ENCODE measurements at regions not wholly inside any gene's neighbourhood (a gene's known extent, or its start where the extent isn't known, plus 50 kb on each side); places are given as distances from the start of the nearest gene placed in this dataset.

- Histone ChIP-seq H3K9me3 (replicated peaks; ENCODE audit: low read length) (no peaks in the 10 kb centered on the region), H3K4me3 (ENCODE audit: low read length) (no peak overlapping the region), H3K4me1 (ENCODE audit: control insufficient read depth, insufficient read depth, low read length) (no peaks in the 10 kb centered on the region), H3K36me3 (ENCODE audit: insufficient read depth, low read length) (no peaks in the 10 kb centered on the region), H3K27me3 (ENCODE audit: control insufficient read depth, insufficient read depth, low read length) (peaks cover 19% of the 10 kb centered on the region), H3K9ac (ENCODE audit: low read depth, low read length) (no peak overlapping the region), H3K4me2 (ENCODE audit: low read length) (no peak overlapping the region)
Measured at GRCh38 chr10:50982989-50983388, 91.3 kb upstream of the PRKG1 start.

DNA sequence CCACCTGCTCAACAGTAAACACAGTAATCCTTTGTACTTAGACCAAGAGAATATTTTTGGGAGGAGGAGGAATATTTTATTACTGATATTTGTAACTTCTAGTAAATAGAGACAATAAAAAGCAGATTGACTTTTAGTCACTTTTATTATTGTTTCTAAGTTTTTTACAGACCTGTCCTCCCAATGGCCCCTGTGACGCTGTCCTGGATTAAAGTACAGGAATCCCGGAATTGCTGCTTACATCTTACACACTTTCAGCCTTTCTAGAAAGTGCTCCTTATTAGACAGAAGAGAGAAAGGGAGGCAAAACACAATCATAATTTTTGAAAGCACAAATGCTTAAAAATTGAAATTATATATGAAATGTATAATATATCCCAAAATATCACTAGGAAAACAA, 86.4 kb upstream of the PRKG1 start:
- no peak overlapping the region for H3K4me3 ChIP-seq (ENCODE audit: low read length)
- H3K36me3 ChIP-seq (ENCODE audit: insufficient read depth, low read length), result no peaks in the 10 kb centered on the region
- H3K9me3 ChIP-seq (replicated peaks; ENCODE audit: low read length), result no peaks in the 10 kb centered on the region
- no peak overlapping the region for H3K9ac ChIP-seq (ENCODE audit: low read depth, low read length)
- H3K4me1 ChIP-seq (ENCODE audit: control insufficient read depth, insufficient read depth, low read length), result peaks cover 14% of the 10 kb centered on the region
- H3K27me3 ChIP-seq (ENCODE audit: control insufficient read depth, insufficient read depth, low read length), result peaks cover 45% of the 10 kb centered on the region
- H3K4me2 ChIP-seq (ENCODE audit: low read length), result no peak overlapping the region

GRCh38 chr10:50988792-50989191, 85.5 kb upstream of the PRKG1 start:
- Histone ChIP-seq H3K4me3 (ENCODE audit: low read length) (no peak overlapping the region), H3K9me3 (replicated peaks; ENCODE audit: low read length) (no peaks in the 10 kb centered on the region), H3K4me1 (ENCODE audit: control insufficient read depth, insufficient read depth, low read length) (peaks cover 22% of the 10 kb centered on the region), H3K9ac (ENCODE audit: low read depth, low read length) (no peak overlapping the region), H3K36me3 (ENCODE audit: insufficient read depth, low read length) (no peaks in the 10 kb centered on the region), H3K4me2 (ENCODE audit: low read length) (peak overlapping the region; percentile 11), H3K27me3 (ENCODE audit: control insufficient read depth, insufficient read depth, low read length) (peaks cover 41% of the 10 kb centered on the region)

- peak overlapping the region; percentile 76 for H3K4me3 ChIP-seq (ENCODE audit: low read length)
- no peaks in the 10 kb centered on the region for H3K36me3 ChIP-seq (ENCODE audit: insufficient read depth, low read length)
- peak overlapping the region; percentile 59 for H3K9ac ChIP-seq (ENCODE audit: low read depth, low read length)
- no peaks in the 10 kb centered on the region for H3K9me3 ChIP-seq (replicated peaks; ENCODE audit: low read length)
- H3K4me1 ChIP-seq (ENCODE audit: control insufficient read depth, insufficient read depth, low read length), result peaks cover 25% of the 10 kb centered on the region
- peaks cover 38% of the 10 kb centered on the region for H3K27me3 ChIP-seq (ENCODE audit: control insufficient read depth, insufficient read depth, low read length)
- H3K4me2 ChIP-seq (ENCODE audit: low read length), result peak overlapping the region; percentile 95
Measured at GRCh38 chr10:50990568-50991455, 83.5 kb upstream of the PRKG1 start.

GRCh38 chr10:50991456-50992355, 82.6 kb upstream of the PRKG1 start:
- Histone ChIP-seq H3K4me2 (ENCODE audit: low read length) (peak overlapping the region; percentile 95), H3K4me1 (ENCODE audit: control insufficient read depth, insufficient read depth, low read length) (peaks cover 25% of the 10 kb centered on the region), H3K9ac (ENCODE audit: low read depth, low read length) (peak overlapping the region; percentile 59), H3K36me3 (ENCODE audit: insufficient read depth, low read length) (no peaks in the 10 kb centered on the region), H3K9me3 (replicated peaks; ENCODE audit: low read length) (no peaks in the 10 kb centered on the region), H3K27me3 (ENCODE audit: control insufficient read depth, insufficient read depth, low read length) (peaks cover 43% of the 10 kb centered on the region), H3K4me3 (ENCODE audit: low read length) (peak overlapping the region; percentile 76)

DNA sequence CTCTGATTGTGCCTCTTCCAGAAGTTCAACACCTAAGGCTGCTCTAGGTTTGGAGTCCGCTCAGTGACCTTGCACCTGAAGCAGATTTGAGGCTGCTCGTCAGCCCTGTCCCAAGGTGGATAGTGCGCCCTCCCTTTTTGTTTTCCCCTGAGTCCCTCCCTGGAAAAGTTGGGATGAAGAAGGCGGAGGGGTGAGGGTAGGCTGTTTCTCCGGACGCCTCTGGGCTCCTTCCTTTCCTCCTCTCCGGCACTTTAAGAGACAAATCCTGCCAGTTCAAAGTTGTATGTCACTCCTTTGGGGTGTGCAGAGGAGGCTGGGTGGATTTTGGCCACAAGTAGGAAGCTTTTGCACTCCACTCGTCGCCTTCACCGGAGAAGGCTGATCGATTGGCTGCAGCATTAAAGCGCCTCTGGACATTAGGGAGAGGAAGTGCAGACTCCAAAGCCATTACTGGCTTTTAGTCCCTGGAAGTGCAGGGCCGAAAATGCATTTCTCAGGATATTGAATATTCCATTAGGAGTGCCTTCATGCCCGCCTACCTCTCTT, 81.9 kb upstream of the PRKG1 start:
- Histone ChIP-seq H3K27me3 (ENCODE audit: control insufficient read depth, insufficient read depth, low read length) (peaks cover 44% of the 10 kb centered on the region), H3K4me3 (ENCODE audit: low read length) (peak overlapping the region; percentile 76), H3K4me2 (ENCODE audit: low read length) (peak overlapping the region; percentile 95), H3K36me3 (ENCODE audit: insufficient read depth, low read length) (no peaks in the 10 kb centered on the region), H3K4me1 (ENCODE audit: control insufficient read depth, insufficient read depth, low read length) (peaks cover 25% of the 10 kb centered on the region), H3K9me3 (replicated peaks; ENCODE audit: low read length) (no peaks in the 10 kb centered on the region), H3K9ac (ENCODE audit: low read depth, low read length) (peak overlapping the region; percentile 59)

GRCh38 chr10:50992972-50993766, 81.1 kb upstream of the PRKG1 start:
- Histone ChIP-seq H3K36me3 (ENCODE audit: insufficient read depth, low read length) (no peaks in the 10 kb centered on the region), H3K4me3 (ENCODE audit: low read length) (peak overlapping the region; percentile 52), H3K27me3 (ENCODE audit: control insufficient read depth, insufficient read depth, low read length) (peaks cover 45% of the 10 kb centered on the region), H3K4me1 (ENCODE audit: control insufficient read depth, insufficient read depth, low read length) (peaks cover 25% of the 10 kb centered on the region), H3K9ac (ENCODE audit: low read depth, low read length) (peak overlapping the region; percentile 40), H3K9me3 (replicated peaks; ENCODE audit: low read length) (no peaks in the 10 kb centered on the region), H3K4me2 (ENCODE audit: low read length) (peak overlapping the region; percentile 95)

DNA sequence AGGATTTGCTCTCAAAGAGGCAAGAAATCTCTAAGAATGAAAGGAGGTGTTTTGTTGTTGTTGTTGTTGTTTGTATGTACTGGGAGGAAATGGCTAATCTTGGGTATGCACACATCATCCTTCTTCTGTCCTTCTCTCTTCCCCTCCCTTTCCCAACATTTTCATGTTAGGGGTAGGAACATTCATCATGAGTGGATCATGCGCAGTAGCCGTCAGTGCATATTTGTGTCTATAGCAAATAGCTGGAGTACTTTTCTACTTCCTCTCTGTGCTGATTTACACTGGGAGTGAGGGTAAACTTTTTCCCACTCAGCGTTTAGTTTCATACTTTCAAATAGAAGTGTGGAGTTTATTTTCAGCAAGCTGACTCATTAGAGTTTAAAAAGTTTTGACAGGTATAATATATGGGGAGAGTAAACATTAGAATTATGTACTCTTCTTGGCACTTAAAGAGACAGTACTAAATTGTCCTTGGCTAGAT, 80.5 kb upstream of the PRKG1 start:
- Histone ChIP-seq H3K36me3 (ENCODE audit: insufficient read depth, low read length) (no peaks in the 10 kb centered on the region), H3K9me3 (replicated peaks; ENCODE audit: low read length) (no peaks in the 10 kb centered on the region), H3K27me3 (ENCODE audit: control insufficient read depth, insufficient read depth, low read length) (peaks cover 45% of the 10 kb centered on the region), H3K4me3 (ENCODE audit: low read length) (peak overlapping the region; percentile 52), H3K4me1 (ENCODE audit: control insufficient read depth, insufficient read depth, low read length) (peaks cover 25% of the 10 kb centered on the region), H3K4me2 (ENCODE audit: low read length) (peak overlapping the region; percentile 95), H3K9ac (ENCODE audit: low read depth, low read length) (peak overlapping the region; percentile 40)

- no peaks in the 10 kb centered on the region for H3K36me3 ChIP-seq (ENCODE audit: insufficient read depth, low read length)
- H3K9ac ChIP-seq (ENCODE audit: low read depth, low read length), result no peak overlapping the region
- H3K9me3 ChIP-seq (replicated peaks; ENCODE audit: low read length), result no peaks in the 10 kb centered on the region
- H3K4me2 ChIP-seq (ENCODE audit: low read length), result no peak overlapping the region
- no peak overlapping the region for H3K4me3 ChIP-seq (ENCODE audit: low read length)
- H3K4me1 ChIP-seq (ENCODE audit: control insufficient read depth, insufficient read depth, low read length), result peaks cover 23% of the 10 kb centered on the region
- peaks cover 22% of the 10 kb centered on the region for H3K27me3 ChIP-seq (ENCODE audit: control insufficient read depth, insufficient read depth, low read length)
Measured at GRCh38 chr10:50997461-50997860, 76.8 kb upstream of the PRKG1 start.

DNA sequence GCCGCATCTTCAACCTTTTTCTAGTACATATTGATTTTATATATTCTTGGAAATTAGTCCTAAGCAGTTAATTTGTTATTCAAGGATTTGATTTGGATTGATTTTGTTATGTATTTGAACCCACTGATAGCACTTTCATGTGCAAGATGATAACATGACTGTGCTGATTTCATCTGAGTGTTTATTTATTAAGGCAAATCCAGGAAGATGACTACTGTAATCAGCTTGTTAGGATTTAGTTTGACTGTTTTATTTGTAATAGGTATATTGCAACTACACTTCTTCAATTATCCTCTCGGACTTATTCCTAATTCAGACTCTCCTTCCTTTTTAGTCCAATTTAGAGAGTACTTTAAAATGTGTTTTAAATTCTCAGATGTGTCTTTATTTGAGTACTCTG, 75.1 kb upstream of the PRKG1 start:
- Histone ChIP-seq H3K36me3 (ENCODE audit: insufficient read depth, low read length) (no peaks in the 10 kb centered on the region), H3K27me3 (ENCODE audit: control insufficient read depth, insufficient read depth, low read length) (peaks cover 15% of the 10 kb centered on the region), H3K4me2 (ENCODE audit: low read length) (no peak overlapping the region), H3K9me3 (replicated peaks; ENCODE audit: low read length) (no peaks in the 10 kb centered on the region), H3K4me1 (ENCODE audit: control insufficient read depth, insufficient read depth, low read length) (peaks cover 8% of the 10 kb centered on the region), H3K9ac (ENCODE audit: low read depth, low read length) (no peak overlapping the region), H3K4me3 (ENCODE audit: low read length) (no peak overlapping the region)
